ENCODE measurements at regions not wholly inside any gene's neighbourhood (a gene's known extent, or its start where the extent isn't known, plus 50 kb on each side); places are given as distances from the start of the nearest gene placed in this dataset.

DNA sequence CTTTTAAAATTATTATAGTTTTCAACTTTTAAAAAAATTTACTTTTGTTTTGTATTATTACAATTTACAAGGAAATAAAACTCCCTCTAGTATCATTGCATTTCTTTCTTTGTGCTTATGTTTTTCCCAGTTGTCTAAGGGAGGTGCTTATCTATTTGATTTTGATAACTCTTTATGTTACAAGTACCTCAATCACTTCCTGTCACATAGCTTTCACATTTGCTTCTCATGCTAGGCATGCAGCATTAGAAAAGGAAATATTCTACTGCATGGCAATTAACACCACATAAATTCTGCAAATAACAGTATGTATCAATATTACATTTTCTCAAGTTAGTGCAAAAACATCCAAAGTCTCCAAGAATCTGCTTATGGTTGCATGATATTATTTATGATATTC, 180.3 kb upstream of the HS3ST1 start:
- H3K4me3 ChIP-seq, result no peak overlapping the region
- H3K9me2 ChIP-seq (ENCODE audit: insufficient read depth), result no peaks in the 10 kb centered on the region
- H3K36me3 Mint-ChIP-seq (ENCODE audit: low read depth), result no peaks in the 10 kb centered on the region
- TF ChIP-seq POLR2AphosphoS5 (IDR thresholded peaks at IDR 0.05; ENCODE audit: low read depth) (no peak), NANOG (IDR thresholded peaks at IDR 0.05; ENCODE audit: borderline replicate concordance) (no peak), CREB1 (CRISPR knock-in tag; IDR thresholded peaks at IDR 0.05; ENCODE audit: low read depth) (no peak), EZH2phosphoT487 (IDR thresholded peaks at IDR 0.05; ENCODE audit: unreplicated experiment) (no peak), STAT1 (IDR thresholded peaks at IDR 0.05; ENCODE audit: unreplicated experiment) (no peak), ZNF331 (CRISPR knock-in tag; IDR thresholded peaks at IDR 0.05; ENCODE audit: low read depth) (no peak), JUNB (IDR thresholded peaks at IDR 0.05; ENCODE audit: unreplicated experiment) (no peak), EZH2 (IDR thresholded peaks at IDR 0.05; ENCODE audit: low read depth, unreplicated experiment) (no peak), ZNF114 (CRISPR knock-in tag; IDR thresholded peaks at IDR 0.05) (no peak)
- TF ChIP-seq, protein P1, sequence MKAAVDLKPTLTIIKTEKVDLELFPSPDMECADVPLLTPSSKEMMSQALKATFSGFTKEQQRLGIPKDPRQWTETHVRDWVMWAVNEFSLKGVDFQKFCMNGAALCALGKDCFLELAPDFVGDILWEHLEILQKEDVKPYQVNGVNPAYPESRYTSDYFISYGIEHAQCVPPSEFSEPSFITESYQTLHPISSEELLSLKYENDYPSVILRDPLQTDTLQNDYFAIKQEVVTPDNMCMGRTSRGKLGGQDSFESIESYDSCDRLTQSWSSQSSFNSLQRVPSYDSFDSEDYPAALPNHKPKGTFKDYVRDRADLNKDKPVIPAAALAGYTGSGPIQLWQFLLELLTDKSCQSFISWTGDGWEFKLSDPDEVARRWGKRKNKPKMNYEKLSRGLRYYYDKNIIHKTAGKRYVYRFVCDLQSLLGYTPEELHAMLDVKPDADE (IDR thresholded peaks at IDR 0.05), result no peak
- TF ChIP-seq, protein P2, sequence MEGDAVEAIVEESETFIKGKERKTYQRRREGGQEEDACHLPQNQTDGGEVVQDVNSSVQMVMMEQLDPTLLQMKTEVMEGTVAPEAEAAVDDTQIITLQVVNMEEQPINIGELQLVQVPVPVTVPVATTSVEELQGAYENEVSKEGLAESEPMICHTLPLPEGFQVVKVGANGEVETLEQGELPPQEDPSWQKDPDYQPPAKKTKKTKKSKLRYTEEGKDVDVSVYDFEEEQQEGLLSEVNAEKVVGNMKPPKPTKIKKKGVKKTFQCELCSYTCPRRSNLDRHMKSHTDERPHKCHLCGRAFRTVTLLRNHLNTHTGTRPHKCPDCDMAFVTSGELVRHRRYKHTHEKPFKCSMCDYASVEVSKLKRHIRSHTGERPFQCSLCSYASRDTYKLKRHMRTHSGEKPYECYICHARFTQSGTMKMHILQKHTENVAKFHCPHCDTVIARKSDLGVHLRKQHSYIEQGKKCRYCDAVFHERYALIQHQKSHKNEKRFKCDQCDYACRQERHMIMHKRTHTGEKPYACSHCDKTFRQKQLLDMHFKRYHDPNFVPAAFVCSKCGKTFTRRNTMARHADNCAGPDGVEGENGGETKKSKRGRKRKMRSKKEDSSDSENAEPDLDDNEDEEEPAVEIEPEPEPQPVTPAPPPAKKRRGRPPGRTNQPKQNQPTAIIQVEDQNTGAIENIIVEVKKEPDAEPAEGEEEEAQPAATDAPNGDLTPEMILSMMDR (conservative IDR thresholded peaks at IDR 0.05; ENCODE audit: low read depth in 2 of 2), result no peak
- TF ChIP-seq, protein P3, sequence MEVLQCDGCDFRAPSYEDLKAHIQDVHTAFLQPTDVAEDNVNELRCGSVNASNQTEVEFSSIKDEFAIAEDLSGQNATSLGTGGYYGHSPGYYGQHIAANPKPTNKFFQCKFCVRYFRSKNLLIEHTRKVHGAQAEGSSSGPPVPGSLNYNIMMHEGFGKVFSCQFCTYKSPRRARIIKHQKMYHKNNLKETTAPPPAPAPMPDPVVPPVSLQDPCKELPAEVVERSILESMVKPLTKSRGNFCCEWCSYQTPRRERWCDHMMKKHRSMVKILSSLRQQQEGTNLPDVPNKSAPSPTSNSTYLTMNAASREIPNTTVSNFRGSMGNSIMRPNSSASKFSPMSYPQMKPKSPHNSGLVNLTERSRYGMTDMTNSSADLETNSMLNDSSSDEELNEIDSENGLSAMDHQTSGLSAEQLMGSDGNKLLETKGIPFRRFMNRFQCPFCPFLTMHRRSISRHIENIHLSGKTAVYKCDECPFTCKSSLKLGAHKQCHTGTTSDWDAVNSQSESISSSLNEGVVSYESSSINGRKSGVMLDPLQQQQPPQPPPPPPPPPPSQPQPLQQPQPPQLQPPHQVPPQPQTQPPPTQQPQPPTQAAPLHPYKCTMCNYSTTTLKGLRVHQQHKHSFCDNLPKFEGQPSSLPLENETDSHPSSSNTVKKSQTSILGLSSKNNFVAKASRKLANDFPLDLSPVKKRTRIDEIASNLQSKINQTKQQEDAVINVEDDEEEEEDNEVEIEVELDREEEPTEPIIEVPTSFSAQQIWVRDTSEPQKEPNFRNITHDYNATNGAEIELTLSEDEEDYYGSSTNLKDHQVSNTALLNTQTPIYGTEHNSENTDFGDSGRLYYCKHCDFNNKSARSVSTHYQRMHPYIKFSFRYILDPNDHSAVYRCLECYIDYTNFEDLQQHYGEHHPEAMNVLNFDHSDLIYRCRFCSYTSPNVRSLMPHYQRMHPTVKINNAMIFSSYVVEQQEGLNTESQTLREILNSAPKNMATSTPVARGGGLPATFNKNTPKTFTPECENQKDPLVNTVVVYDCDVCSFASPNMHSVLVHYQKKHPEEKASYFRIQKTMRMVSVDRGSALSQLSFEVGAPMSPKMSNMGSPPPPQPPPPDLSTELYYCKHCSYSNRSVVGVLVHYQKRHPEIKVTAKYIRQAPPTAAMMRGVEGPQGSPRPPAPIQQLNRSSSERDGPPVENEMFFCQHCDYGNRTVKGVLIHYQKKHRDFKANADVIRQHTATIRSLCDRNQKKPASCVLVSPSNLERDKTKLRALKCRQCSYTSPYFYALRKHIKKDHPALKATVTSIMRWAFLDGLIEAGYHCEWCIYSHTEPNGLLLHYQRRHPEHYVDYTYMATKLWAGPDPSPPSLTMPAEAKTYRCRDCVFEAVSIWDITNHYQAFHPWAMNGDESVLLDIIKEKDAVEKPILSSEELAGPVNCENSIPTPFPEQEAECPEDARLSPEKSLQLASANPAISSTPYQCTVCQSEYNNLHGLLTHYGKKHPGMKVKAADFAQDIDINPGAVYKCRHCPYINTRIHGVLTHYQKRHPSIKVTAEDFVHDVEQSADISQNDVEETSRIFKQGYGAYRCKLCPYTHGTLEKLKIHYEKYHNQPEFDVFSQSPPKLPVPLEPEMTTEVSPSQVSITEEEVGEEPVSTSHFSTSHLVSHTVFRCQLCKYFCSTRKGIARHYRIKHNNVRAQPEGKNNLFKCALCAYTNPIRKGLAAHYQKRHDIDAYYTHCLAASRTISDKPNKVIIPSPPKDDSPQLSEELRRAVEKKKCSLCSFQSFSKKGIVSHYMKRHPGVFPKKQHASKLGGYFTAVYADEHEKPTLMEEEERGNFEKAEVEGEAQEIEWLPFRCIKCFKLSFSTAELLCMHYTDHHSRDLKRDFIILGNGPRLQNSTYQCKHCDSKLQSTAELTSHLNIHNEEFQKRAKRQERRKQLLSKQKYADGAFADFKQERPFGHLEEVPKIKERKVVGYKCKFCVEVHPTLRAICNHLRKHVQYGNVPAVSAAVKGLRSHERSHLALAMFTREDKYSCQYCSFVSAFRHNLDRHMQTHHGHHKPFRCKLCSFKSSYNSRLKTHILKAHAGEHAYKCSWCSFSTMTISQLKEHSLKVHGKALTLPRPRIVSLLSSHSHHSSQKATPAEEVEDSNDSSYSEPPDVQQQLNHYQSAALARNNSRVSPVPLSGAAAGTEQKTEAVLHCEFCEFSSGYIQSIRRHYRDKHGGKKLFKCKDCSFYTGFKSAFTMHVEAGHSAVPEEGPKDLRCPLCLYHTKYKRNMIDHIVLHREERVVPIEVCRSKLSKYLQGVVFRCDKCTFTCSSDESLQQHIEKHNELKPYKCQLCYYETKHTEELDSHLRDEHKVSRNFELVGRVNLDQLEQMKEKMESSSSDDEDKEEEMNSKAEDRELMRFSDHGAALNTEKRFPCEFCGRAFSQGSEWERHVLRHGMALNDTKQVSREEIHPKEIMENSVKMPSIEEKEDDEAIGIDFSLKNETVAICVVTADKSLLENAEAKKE (CRISPR knock-in tag; IDR thresholded peaks at IDR 0.05), result no peak
- TF ChIP-seq, protein P4, sequence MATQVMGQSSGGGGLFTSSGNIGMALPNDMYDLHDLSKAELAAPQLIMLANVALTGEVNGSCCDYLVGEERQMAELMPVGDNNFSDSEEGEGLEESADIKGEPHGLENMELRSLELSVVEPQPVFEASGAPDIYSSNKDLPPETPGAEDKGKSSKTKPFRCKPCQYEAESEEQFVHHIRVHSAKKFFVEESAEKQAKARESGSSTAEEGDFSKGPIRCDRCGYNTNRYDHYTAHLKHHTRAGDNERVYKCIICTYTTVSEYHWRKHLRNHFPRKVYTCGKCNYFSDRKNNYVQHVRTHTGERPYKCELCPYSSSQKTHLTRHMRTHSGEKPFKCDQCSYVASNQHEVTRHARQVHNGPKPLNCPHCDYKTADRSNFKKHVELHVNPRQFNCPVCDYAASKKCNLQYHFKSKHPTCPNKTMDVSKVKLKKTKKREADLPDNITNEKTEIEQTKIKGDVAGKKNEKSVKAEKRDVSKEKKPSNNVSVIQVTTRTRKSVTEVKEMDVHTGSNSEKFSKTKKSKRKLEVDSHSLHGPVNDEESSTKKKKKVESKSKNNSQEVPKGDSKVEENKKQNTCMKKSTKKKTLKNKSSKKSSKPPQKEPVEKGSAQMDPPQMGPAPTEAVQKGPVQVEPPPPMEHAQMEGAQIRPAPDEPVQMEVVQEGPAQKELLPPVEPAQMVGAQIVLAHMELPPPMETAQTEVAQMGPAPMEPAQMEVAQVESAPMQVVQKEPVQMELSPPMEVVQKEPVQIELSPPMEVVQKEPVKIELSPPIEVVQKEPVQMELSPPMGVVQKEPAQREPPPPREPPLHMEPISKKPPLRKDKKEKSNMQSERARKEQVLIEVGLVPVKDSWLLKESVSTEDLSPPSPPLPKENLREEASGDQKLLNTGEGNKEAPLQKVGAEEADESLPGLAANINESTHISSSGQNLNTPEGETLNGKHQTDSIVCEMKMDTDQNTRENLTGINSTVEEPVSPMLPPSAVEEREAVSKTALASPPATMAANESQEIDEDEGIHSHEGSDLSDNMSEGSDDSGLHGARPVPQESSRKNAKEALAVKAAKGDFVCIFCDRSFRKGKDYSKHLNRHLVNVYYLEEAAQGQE (IDR thresholded peaks at IDR 0.05; ENCODE audit: unreplicated experiment), result no peak
- H3K4me1 ChIP-seq (ENCODE audit: insufficient read depth), result peaks cover 5% of the 10 kb centered on the region; the same call in 1 of the 2 replicates
- H3K79me2 ChIP-seq (replicated peaks; ENCODE audit: insufficient read depth), result no peaks in the 10 kb centered on the region
- no peaks in the 10 kb centered on the region for H3K9me3 Mint-ChIP-seq
- no peak overlapping the region for H3K27ac ChIP-seq (ENCODE audit: low read depth)
- no peaks in the 10 kb centered on the region for H3F3A ChIP-seq (replicated peaks; ENCODE audit: low read depth)
- no peak overlapping the region for H3K4me3 Mint-ChIP-seq
- no peak overlapping the region for H2AFZ ChIP-seq
- ATAC-seq, result no peak
- H3K27me3 ChIP-seq (ENCODE audit: insufficient read depth), result no peaks in the 10 kb centered on the region
- no peak for DNase-seq (ENCODE audit: low spot score)
- no peak overlapping the region for H3K27ac Mint-ChIP-seq
- H3K4me2 ChIP-seq, result no peak overlapping the region
- H3K36me3 ChIP-seq (ENCODE audit: insufficient read depth), result no peaks in the 10 kb centered on the region
- no peaks in the 10 kb centered on the region for H3K27me3 Mint-ChIP-seq (ENCODE audit: insufficient read depth, low read depth, poor library complexity)
- peaks cover 10% of the 10 kb centered on the region for H3K4me1 Mint-ChIP-seq
- H4K20me1 ChIP-seq (replicated peaks; ENCODE audit: insufficient read depth), result no peaks in the 10 kb centered on the region
